ENCODE measurements at regions not wholly inside any gene's neighbourhood (a gene's known extent, or its start where the extent isn't known, plus 50 kb on each side); places are given as distances from the start of the nearest gene placed in this dataset.

DNA sequence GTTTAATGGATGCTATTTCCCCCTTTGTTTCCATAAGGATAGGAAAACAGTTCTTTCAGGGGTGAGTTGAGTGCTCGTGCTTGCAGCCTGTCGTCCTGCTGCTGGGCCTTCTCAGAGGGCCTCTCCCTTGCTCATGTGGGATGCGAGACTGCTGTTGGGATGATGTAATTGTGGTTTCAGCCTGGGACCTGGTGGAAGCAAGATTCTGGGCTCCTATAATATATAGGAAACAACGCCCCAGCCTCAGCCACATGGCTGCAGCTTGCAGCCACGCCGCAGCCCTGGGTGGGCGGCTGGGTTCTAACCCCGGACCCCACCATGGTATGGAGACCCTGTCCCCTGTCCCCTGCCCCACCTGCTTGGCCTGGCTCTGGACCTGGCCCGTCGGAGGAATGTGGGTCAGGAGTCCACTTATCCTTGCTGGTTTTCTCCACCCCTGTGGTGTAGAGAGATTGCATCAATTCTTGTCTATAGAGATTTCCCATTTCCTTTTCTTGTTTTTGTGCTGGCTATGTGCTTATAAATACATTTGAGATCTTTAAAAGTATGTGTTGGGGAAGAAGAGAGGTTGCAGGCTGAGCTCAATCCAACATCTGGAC, 357.8 kb downstream of the SIPA1L2 start:
- DNase-seq = no peak

DNA sequence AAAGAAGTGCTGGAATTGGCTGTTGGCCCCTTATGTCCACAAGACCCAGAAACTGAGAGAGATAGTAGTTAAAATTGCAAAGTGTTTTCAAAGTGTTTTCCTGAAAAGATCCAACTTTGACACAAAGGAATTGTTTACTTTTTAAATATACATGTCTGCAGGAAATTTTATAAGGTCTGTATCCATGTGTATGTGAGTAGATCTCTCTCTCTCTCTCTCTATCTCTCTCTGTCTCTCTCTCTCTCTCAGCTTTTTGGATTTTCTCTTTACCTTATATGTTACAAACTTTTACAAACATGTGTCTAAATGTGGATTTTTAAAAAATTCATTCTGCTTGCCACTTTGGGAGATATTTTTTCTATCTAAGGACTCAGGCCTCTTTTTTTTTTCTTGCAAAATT, 358.6 kb downstream of the SIPA1L2 start:
- no peak for DNase-seq

DNA sequence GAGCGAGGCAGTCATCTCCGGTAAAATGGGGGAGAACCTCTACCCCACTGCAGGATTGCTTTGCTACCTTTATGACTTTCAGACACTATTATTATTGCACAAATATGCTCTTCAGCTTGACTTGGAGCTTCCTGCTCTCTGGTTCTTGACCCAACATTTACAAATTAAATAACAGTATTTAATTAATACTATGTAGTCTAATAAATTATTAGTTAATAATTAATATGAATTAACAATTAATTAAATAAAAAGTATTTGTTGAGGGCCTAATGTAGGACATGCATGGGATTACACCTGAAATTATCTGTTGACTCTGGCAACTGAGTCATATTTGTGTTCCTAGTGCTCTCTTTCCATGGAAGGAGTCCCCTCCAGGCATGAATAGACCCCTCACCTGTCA, 359.9 kb downstream of the SIPA1L2 start:
- no peak for DNase-seq

DNA sequence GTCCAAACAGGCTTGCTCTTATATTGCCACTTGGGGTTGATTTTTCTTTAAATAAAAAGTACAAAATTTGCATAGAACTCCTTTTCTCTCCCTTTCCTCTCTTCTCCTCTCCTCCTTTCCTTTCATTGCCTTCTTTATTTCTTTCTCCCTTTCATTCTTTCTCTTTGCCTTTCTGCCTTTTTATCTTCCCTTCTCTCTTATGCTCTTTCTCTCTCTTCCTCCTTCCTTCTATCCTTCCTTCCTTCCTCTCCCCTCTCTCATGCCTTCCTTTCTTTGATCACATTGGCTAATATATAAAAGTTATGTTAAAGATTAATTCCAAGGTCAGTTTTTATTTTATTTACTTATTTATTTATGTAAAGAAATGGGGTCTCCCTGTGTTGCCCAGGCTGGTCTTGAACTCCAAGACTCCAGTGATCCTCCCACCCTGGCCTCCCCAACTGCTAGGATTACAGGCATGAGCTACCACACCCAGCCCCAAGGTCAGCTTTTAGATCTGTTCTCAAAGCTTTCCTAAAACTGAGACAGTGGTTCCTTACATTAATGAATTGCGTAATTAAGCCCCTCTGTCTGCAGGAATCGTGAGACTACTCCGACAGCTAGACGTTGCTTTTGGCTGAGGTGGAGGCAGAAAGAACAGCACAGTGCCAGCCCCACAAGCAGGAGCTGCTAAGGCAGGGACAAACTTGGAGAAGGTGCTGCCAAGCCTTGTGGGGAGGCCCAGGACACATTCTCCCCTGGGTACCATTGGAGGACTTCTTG, 361.9 kb downstream of the SIPA1L2 start:
- DNase-seq = no peak

DNA sequence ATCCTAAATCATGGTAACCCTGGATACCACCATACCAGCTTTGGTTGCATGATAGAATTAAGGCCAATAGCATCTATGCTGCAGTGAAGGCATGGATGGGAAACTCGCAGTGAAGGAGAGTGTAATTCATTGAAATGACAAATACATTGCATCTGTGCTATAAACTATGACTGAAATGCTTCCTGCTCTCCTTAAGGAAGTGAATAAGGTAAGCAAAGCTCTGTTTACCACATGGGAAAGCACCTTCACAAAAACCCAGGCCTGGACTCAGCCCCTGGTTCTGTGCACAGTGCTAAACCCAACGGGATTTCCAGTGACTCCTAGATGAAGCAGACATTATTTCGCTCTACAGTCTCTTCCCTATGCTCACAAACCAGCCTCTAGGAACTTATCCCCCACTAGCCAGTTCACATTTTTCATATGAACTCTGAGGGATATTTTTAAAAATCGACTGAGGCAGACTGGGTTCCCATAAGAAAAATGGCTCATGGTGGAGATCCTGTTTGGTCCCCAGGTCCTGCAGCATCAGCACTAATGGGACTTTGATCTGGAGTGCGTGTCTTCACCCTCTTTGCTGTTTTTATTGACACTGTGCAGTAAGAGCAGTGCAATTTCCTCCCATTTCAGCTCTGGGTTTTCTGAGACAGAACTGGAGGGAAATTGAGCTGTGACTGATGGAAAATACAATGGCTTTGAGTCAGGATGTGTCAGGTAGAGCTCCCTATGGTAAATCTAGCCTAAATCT, 362.7 kb downstream of the SIPA1L2 start:
- no peak for DNase-seq

DNA sequence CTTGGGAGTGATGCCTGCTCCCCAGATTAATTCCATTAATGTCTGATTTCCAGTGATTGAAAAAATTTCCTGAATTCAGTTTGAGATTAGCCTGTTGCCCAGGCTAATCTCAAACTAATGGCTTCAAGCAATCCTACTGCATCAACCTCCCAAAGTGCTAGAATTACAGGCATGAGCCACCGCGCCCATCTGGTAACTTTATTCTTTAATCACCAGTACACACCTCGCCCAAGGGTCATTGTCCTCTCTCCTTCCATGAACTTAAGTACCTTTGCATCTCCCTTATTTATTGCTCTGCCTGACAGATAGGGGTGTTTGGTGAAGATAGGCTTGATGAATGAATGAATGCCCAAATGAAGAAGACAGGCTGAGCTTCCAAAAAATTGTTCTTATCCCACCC, 366.5 kb downstream of the SIPA1L2 start:
- DNase-seq = no peak

DNA sequence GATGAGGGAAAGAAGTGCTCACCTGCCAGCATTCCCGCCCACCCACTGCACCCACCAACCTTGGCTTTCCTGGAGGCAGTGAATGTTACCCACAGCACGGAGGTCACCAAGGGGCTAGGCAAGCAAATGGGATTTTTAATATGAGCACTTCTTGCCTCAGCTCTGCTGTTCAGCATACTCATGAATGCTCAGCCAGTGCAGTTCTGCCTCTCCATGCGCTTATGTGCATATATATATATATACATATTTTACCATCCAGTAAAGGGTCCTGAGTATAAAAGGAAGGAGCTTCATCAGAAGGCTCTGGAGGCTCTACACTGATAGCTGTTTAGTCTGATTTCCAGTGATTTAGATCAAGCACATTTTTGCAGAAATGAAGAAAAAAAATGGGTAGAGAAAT, 366.9 kb downstream of the SIPA1L2 start:
- DNase-seq = no peak

DNA sequence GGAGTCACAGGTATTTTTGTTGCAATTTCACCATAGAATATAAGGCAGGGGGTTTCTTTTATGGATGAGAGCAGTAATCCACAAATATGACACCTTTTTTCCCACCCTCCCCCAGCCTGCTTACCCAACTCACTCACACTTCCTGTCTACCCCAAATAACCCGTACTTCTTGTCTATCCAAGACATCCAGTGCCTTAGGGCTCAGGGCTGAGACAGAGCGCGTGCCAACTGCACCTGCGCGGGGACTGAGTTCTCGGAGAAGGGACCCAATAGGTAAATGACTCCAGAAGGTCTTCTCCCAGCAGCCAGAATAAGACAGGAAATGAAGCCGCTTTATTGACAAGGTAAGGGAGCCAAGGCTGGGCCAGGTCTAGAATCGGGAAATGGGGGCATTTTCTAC, 369.1 kb downstream of the SIPA1L2 start:
- DNase-seq = no peak

DNA sequence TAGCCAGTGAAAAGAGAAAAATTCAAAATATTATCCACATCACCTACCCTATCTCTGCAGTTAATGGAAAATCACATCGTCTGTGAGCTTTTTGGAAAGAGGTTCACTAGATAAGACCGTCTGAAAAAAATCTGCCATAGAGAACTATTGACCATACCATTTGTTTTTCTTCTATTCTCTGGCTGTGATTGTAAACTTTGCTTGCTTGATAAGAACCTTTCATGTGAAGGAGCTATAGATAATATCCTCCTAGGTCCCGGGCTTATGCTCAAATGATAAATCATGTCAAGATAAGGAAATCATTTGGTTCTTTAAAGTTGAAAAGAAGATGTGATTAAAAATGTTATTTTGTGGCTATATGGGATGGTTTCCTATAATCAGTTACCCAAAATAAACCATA, 369.9 kb downstream of the SIPA1L2 start:
- DNase-seq = no peak

DNA sequence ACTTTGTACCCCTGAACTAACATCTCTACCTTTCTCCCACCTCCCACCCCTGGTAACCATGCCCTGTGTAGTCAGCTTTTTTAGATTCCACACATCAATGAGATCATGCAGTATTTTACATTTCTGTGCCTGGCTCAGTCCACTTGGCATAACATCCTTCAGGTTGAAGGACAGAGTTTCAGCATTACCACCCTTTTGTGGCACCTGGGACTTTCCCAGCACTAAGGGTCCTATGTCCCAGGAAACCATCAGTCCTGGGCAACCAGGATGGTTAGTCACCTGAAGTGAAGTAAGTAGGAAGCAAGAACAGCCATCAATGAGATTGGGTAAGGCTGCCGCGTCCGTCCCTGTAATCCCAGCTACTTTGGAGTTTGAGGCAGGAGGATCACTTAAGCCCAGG, 370.6 kb downstream of the SIPA1L2 start:
- DNase-seq = no peak

DNA sequence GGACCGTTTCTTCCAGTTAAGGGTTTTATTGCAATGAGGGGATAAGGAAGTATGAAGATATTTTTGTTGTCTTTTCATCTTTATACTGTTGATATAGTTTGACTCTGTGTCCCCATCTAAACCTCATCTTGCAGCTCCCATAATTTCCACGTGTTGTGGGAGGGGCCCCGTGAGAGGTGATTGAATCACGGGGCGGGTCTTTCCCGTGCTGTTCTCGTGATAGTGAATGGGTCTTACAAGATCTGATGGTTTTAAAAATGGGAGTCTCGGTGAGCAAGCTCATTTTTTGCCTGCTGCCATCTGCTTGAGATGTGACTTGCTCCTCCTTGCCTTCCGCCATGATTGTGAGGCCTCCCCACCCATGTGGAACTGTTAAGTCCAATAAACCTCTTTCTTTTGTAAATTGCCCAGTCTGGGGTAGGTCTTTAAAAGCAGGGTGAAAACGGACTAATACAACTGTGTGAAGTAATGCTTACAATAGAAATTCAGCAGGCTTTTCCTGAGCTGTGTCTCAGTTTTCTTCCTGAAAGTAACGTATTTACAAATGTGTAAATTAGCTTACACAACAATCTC, 377.3 kb downstream of the SIPA1L2 start:
- no peak for DNase-seq

DNA sequence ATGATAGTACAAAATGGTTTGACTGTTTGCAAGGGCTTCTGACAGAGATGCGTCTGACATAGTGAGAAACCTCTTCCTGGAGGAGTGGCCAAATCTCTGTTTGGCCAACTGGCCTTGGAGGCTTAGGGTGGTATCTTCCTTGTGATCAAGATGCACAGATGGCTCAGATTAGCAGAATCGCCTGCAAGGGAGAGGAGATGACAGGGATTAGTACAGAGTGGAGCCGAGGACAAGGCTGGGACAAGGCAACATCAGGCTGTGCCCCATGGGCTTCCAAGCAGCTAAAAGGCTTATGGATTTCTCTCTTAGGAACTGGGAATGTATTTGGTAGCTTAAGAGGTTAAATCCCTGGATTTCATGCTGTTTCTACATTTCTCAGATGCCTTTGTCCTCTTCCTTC, 379.1 kb downstream of the SIPA1L2 start:
- DNase-seq = no peak

DNA sequence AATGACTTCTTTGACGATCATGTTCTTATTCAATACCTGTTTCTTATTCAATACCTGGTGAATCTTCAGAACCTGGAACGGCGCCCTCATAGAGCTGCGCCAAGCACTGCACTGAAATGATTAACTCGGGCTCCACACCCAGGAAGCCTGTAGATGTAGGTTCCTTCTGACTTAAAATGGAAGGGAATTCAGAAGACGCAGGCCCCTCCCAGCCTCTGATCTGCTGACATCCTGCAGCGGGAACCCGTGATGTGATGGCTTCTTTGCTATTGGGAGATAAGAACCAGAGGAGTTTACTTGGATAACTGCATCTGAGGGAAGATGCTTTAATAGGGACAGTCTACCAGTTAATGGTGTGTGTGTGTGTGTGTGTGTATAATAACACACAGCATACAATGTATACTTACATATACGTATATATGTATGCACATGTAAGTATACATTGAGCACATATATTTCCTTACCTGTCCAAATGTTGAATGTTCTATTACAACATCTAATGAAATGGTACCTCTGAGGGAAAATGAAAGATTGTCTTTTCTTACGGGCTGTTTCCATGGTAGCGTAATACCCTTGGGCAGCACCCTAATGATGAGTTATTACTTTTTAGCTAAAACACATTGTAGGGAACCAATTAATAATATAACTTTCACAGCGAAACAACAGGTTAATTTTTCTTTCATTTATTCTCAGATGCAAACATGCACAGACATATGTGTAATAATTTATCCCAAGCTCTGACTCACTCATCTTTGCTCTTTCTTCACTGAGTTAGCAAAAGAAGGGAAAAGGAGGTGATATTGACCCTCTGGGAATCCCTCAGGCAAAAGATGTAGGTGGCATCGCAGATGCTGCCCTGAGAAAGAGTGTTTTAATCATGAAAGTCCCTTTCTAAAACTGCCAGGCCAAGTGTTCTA, 379.8 kb downstream of the SIPA1L2 start:
- DNase-seq = no peak

DNA sequence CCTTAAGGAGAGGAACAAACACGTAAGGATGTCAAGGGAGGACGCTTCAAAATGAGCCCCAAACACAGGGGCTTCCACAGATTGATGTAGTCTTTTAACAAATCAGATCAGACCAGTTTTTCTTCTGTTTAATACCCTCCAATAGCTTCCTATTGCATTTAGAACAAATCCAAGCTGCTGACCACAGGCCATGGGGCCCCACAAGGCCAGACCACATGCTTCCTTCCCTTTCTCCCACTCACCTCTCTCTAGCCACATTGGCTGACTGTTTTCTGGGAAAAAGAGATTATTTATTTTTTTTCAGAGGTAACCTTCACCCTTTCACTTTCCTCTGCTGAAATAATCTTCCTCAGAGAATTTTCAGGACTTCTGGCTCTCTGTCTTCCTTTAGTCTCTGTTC, 380.6 kb downstream of the SIPA1L2 start:
- DNase-seq = no peak

DNA sequence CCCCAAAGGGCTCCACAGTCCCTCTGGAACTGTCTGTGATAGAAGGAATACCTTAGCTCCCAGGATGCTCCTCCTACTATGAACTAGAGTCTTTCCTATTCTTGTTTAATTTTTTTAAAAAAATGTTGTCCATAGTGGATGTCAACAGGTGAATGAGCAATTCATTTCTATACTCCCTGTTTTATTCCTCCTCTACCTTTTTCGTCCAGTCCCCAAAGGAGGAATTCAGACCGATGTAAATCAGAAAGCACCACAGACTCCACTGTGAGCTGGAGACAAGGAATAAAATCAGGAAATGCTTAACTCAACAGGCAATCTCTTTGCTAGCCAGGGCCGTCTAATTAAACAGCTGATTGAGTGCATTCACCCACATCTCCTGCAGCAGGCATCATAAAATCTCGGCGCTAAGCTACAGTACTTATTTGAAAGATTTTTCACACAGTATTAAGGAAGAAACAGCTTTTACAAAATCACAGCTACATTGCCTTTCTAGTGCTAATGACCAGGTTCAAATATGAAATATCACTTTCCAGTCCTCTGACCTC, 381.6 kb downstream of the SIPA1L2 start:
- DNase-seq = no peak

DNA sequence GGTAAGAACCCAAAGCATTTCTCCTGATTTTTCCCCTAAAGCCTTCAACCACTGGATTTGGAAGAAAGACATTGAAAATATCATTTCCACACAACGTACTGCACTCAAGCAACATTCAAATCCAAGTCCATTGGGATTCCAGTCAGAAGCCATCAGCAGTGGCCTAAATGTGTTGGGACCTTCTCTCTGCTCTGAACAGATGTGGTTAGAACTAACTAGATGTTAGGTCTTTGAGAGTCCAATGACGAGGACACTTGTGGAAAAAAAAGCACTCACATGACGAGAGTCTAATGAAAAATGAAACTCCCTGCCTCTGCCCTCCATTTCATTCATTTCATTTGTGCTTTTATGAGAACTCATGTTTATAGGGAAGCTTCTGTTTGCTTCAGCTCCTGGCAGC, 382.3 kb downstream of the SIPA1L2 start:
- DNase-seq = no peak

DNA sequence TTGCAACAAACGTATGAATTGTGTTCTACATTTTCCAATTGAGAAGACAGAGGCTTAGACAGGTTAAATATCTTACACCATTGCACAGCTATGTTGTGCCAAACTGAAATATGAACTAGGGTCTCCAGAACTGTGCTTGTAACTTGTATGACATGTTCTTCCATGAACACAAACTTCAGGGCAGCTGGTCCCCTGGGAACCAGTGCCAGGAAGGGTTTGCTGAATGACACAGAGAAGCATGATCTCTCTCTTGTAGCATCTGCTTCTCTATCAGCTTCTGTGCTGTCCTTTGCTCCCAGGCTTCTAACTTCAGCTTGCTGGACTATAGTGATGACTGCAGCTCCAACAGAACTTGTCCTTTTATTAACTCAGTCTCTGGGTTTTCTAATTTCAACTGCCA, 385.5 kb downstream of the SIPA1L2 start:
- DNase-seq = no peak

DNA sequence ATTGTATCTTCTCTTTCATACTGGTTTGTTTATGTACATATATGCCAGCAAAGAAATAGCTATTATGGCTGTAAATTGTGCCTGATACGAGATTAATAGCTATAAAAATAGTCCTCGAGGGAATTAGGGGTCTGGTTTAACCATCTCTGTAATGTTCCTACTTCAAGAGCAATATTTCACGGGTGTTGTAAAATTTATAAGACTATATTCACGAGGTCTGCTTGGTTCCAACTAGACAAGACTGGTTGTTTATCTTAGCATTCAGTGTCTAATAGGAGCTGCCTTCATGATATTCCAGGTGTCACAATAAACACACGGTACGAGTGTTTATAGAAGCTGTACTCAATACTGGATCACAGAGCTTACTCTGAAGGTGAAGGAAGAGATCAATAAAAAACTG, 389.9 kb downstream of the SIPA1L2 start:
- no peak for DNase-seq

DNA sequence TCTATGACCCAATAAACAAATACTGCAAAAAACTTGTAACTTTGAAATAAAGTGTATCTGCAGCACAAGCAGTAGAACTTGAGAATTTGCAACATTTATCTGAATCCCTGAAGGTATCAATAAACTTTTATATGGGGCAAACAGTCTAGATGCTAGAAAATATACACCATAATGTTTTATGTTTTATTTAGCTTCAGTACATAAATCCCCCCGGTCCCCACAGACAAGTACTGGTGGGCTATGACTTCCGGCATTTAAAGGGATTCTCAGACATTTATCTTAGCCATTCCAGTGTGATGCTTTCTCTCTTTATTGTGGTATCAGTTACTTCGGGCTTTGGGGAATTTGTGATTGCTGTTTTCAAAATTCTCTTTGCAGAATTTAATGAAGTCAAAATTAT, 390.4 kb downstream of the SIPA1L2 start:
- no peak for DNase-seq

DNA sequence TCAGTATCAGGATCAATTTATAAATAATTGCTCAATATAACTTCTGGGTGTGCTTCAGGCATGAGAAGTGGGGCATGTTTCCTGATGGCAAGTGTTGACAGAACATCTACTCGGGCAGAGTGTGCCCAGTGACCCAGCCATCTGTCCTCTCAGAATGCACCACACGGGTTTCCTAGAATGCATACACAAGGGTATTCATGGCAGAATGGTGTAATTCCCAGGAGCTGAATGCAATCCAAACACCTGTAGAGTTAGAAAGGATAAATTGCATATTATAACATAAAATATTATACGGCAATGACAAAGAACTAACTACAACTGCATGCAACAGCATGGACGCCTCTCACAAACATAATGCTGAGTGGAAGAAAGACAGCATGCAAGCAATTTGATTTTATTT, 391.9 kb downstream of the SIPA1L2 start:
- DNase-seq = no peak

DNA sequence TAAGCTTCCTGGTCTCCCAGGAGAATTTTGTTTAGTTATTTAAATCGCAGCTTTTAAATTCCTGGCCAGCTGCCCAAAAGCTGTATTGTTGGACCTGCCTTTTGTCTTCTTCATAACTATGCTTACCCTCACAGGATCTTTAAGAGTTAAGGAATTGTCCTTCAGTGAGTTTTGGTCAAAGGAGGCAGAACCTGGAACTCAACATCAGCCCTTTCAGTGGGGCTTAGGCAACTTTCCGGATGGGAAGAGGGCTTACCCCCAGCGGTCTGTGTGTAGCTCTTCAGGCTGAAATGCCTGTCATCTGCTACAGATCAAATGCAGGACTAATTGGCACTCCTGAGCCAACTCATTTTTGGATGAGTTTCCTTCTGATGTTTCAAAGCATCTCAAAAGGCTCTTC, 402.6 kb downstream of the SIPA1L2 start:
- no peak for DNase-seq

DNA sequence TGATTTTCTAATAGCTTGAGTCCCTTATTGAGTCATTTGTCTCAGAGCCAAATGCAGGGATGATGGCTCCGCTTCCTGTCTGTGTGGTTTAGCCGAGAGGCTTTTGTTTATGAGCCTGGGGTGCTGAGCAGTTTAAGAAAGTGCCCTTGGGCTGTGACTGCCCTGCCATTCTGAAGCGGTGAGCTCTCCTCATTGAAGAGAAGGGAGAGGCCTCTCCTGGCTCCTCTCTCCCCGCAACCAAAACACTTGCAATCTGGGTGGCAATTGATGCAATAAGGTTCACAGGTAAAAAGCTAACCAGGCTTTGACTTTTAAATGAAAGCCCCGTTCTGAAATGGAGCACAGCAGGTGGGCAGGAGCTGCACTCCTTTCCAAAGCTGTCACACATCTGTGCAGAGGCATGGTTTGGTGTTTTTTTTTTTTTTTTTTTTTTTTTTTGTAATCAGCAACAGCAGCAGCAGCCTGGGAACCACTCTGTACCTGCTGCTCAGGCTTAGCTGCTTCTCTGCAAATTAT, 403.7 kb downstream of the SIPA1L2 start:
- DNase-seq = peak; percentile 45

Measured in HCEC 1CT (cell line).